NB4 (cell line): ENCODE measurements at regions not wholly inside any gene's neighbourhood (a gene's known extent, or its start where the extent isn't known, plus 50 kb on each side); places are given as distances from the start of the nearest gene placed in this dataset.

Experiments used
- POLR2A ChIP-seq: IDR thresholded peaks from 2 replicates; pipeline ENCODE4 v1.6.1; 2011; ENCODE audit warnings: mild to moderate bottlenecking; ENCODE audit not compliant: insufficient read length; ENCODE audit errors: extremely low read depth
- TF ChIP-seq, protein P1 (sequence below): IDR thresholded peaks from one replicate; pipeline ENCODE4 v1.5.1; 2012; ENCODE audit warnings: low read depth, low read length

DNA sequence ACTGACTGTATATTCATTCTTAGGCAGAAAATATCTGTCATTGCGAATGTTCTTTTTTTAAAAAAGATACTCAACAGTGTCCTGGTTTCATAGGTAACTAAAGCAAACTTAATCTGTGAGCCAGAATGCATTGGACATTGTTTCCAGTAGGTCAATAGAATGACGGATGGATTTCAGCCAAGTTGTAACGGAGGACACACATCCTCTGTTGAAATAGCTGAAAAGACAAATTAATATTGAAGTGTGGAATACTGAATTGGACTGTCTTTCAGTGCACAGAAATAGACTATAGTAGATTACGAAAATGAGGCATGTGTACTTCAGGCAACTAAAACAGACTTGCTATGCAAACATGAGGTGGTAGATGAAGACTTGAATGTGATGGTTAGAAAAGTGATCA, 461.6 kb downstream of the WDR72 start:
- TF ChIP-seq, protein P1, sequence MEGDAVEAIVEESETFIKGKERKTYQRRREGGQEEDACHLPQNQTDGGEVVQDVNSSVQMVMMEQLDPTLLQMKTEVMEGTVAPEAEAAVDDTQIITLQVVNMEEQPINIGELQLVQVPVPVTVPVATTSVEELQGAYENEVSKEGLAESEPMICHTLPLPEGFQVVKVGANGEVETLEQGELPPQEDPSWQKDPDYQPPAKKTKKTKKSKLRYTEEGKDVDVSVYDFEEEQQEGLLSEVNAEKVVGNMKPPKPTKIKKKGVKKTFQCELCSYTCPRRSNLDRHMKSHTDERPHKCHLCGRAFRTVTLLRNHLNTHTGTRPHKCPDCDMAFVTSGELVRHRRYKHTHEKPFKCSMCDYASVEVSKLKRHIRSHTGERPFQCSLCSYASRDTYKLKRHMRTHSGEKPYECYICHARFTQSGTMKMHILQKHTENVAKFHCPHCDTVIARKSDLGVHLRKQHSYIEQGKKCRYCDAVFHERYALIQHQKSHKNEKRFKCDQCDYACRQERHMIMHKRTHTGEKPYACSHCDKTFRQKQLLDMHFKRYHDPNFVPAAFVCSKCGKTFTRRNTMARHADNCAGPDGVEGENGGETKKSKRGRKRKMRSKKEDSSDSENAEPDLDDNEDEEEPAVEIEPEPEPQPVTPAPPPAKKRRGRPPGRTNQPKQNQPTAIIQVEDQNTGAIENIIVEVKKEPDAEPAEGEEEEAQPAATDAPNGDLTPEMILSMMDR, result no peak
- no peak for TF ChIP-seq POLR2A
